Inflammatory macrophage treated with lipopolysaccharide for 1 hour (primary cell): ENCODE measurements at regions not wholly inside any gene's neighbourhood (a gene's known extent, or its start where the extent isn't known, plus 50 kb on each side); places are given as distances from the start of the nearest gene placed in this dataset.

ENCODE experiments used
- DNase-seq, 2 donors: peaks; one replicate each; pipeline ENCODE4 v3.0.0-alpha.2; 2020 to 2022

GRCh38 chr12:95412482-95413311 lies 61.3 kb upstream of the METAP2 start:
- DNase-seq: no peak

- DNase-seq: peak; percentile 11 to 18
Observed at GRCh38 chr12:95413576-95413975, 60.4 kb upstream of the METAP2 start.

GRCh38 chr12:95415451-95415850 lies 58.5 kb upstream of the METAP2 start:
- DNase-seq: no peak

GRCh38 chr12:95416111-95416636 lies 57.8 kb upstream of the METAP2 start:
- no peak for DNase-seq

GRCh38 chr12:95417372-95417771 lies 56.6 kb upstream of the METAP2 start:
- DNase-seq: peak; percentile 17 to 22

GRCh38 chr12:95418142-95418541 lies 55.8 kb upstream of the METAP2 start:
- DNase-seq: no peak
